Activated CD8-positive, alpha-beta T cell treated with anti-CD3 and anti-CD28 coated beads for 36 hours (primary cell): ENCODE measurements at regions not wholly inside any gene's neighbourhood (a gene's known extent, or its start where the extent isn't known, plus 50 kb on each side); places are given as distances from the start of the nearest gene placed in this dataset.

Experiments used
- ATAC-seq: fragments of 200-7000 bp; cut with Tn5 transposase; one replicate; pipeline ENCODE4 v1.10.0; 2021; ENCODE audit warnings: mild to moderate bottlenecking, moderate library complexity
- CTCF ChIA-PET: fragments of 350-600 bp; sonication (Branson Sonifier 250); formaldehyde crosslinking; loops from one replicate; lab custom pipeline; 2021; ENCODE audit warnings: antibody characterized with exemption; lab: Charles Lee
- POLR2A ChIA-PET: fragments of 350-600 bp; sonication (Branson Sonifier 250); formaldehyde crosslinking; loops from one replicate; lab custom pipeline; 2021; ENCODE audit warnings: antibody characterized with exemption; lab: Charles Lee
- DNase-seq: peaks from one replicate; pipeline ENCODE4 v3.0.0-alpha.2; 2020
- H3K27ac Mint-ChIP-seq: one replicate; pipeline ENCODE4 v1.8.0; 2021; ENCODE audit warnings: mild to moderate bottlenecking, mixed read lengths
- H3K27me3 Mint-ChIP-seq: one replicate; pipeline ENCODE4 v1.8.0; 2021; ENCODE audit warnings: mixed read lengths
- H3K36me3 Mint-ChIP-seq: one replicate; pipeline ENCODE4 v1.8.0; 2021; ENCODE audit warnings: low read depth, mixed read lengths
- H3K4me1 Mint-ChIP-seq: one replicate; pipeline ENCODE4 v1.8.0; 2021; ENCODE audit warnings: low read depth, mixed read lengths
- H3K4me3 Mint-ChIP-seq: one replicate; pipeline ENCODE4 v1.8.0; 2021; ENCODE audit warnings: mild to moderate bottlenecking, moderate library complexity, mixed read lengths
- H3K9me3 Mint-ChIP-seq: one replicate; pipeline ENCODE4 v1.8.0; 2021; ENCODE audit warnings: mixed read lengths
- CTCF ChIP-seq: fragments of 200-600 bp; IDR thresholded peaks from one replicate; pipeline ENCODE4 v1.8.0; 2022; ENCODE audit warnings: antibody characterized with exemption, mild to moderate bottlenecking
- intact Hi-C: fragments of 100-400 bp; cut with micrococcal nuclease; formaldehyde crosslinking; loops from one replicate; pipeline ENCODE4 v1.10.0; 2022

- H3K9me3 Mint-ChIP-seq = no peaks in the 10 kb centered on the region
- DNase-seq (no peak), ATAC-seq (no peak)
- no peak for TF ChIP-seq CTCF
- intact Hi-C loops = no loop called here
- no peak overlapping the region for H3K4me3 Mint-ChIP-seq
- ChIA-PET CTCF (no interaction called here), POLR2A (no interaction called here)
- H3K36me3 Mint-ChIP-seq = no peaks in the 10 kb centered on the region
- H3K27me3 Mint-ChIP-seq = peaks cover 30% of the 10 kb centered on the region
- no peak overlapping the region for H3K27ac Mint-ChIP-seq
- H3K4me1 Mint-ChIP-seq = no peaks in the 10 kb centered on the region
These were observed 130.7 kb downstream of the BAMBI start for GRCh38 chr10:28807760-28808613.

- Mint-ChIP-seq H3K27ac (no peak overlapping the region), H3K4me3 (no peak overlapping the region), H3K27me3 (peaks cover 30% of the 10 kb centered on the region), H3K4me1 (no peaks in the 10 kb centered on the region), H3K9me3 (no peaks in the 10 kb centered on the region), H3K36me3 (no peaks in the 10 kb centered on the region)
- ChIA-PET POLR2A (no interaction called here), CTCF (interaction anchor here (1.6 kb wide), 1 partner anchor 13 kb away, joined by 4 read pairs; no protein-coding TSS in a partner anchor)
- intact Hi-C loops = no loop called here
- no peak for ATAC-seq
- DNase-seq = no peak
- no peak for TF ChIP-seq CTCF
These were observed 131.4 kb downstream of the BAMBI start for GRCh38 chr10:28808693-28809092.

- Mint-ChIP-seq H3K27me3 (peaks cover 28% of the 10 kb centered on the region), H3K9me3 (no peaks in the 10 kb centered on the region), H3K36me3 (no peaks in the 10 kb centered on the region), H3K4me1 (no peaks in the 10 kb centered on the region), H3K4me3 (no peak overlapping the region), H3K27ac (no peak overlapping the region)
- ChIA-PET POLR2A (no interaction called here), CTCF (interaction anchor here (1.6 kb wide), 1 partner anchor 11 kb away, joined by 4 read pairs; no protein-coding TSS in a partner anchor)
- no peak for ATAC-seq
- intact Hi-C loops = no loop called here
- no peak for TF ChIP-seq CTCF
- DNase-seq = no peak
These were observed 132.9 kb downstream of the BAMBI start for GRCh38 chr10:28810057-28810870.

- no peak overlapping the region for H3K4me3 Mint-ChIP-seq
- no peaks in the 10 kb centered on the region for H3K36me3 Mint-ChIP-seq
- H3K27ac Mint-ChIP-seq = no peak overlapping the region
- H3K9me3 Mint-ChIP-seq = no peaks in the 10 kb centered on the region
- H3K4me1 Mint-ChIP-seq = no peaks in the 10 kb centered on the region
- intact Hi-C loops = no loop called here
- DNase-seq (no peak), ATAC-seq (no peak)
- H3K27me3 Mint-ChIP-seq = peaks cover 24% of the 10 kb centered on the region
- POLR2A ChIA-PET = no interaction called here
- CTCF ChIA-PET = no interaction called here
- no peak for TF ChIP-seq CTCF
These were observed 134.5 kb downstream of the BAMBI start for GRCh38 chr10:28811639-28812349.
